GM23338 (cell line): ENCODE measurements at regions not wholly inside any gene's neighbourhood (a gene's known extent, or its start where the extent isn't known, plus 50 kb on each side); places are given as distances from the start of the nearest gene placed in this dataset.

Source experiments
- ATAC-seq: fragments of 200-7000 bp; cut with Tn5 transposase; 3 replicates; pipeline ENCODE4 v1.9.1; 2020
- DNase-seq: peaks from one replicate; pipeline ENCODE4 v3.0.0-alpha.2; 2015; ENCODE audit warnings: low spot score
- H2AFZ ChIP-seq: fragments of 200-600 bp; sonication (generic); 2 replicates; pipeline ENCODE4 v1.8.0; 2016; ENCODE audit warnings: antibody characterized with exemption, mild to moderate bottlenecking, moderate library complexity
- H3F3A ChIP-seq: fragments of 200-600 bp; sonication (generic); replicated peaks from 2 replicates; pipeline ENCODE4 v1.8.0; 2017; ENCODE audit warnings: antibody characterized with exemption, mixed run types, low read depth
- H3K27ac ChIP-seq: fragments of 200-600 bp; sonication (generic); 2 replicates; pipeline ENCODE4 v1.6.1; 2016; ENCODE audit warnings: low read depth
- H3K27me3 ChIP-seq: fragments of 200-600 bp; sonication (generic); 2 replicates; pipeline ENCODE4 v1.8.0; 2016; ENCODE audit warnings: mild to moderate bottlenecking, mixed run types, moderate library complexity; ENCODE audit not compliant: insufficient read depth
- H3K36me3 ChIP-seq: fragments of 200-600 bp; sonication (generic); 2 replicates; pipeline ENCODE4 v1.8.0; 2016; ENCODE audit warnings: mild to moderate bottlenecking; ENCODE audit not compliant: insufficient read depth
- H3K4me1 ChIP-seq: fragments of 200-600 bp; sonication (generic); 2 replicates; pipeline ENCODE4 v1.8.0; 2016; ENCODE audit warnings: mild to moderate bottlenecking, moderate library complexity; ENCODE audit not compliant: insufficient read depth
- H3K4me2 ChIP-seq: fragments of 200-600 bp; sonication (generic); 2 replicates; pipeline ENCODE4 v1.7.1; 2017; ENCODE audit warnings: mixed run types
- H3K4me3 ChIP-seq: fragments of 200-600 bp; sonication (generic); 2 replicates; pipeline ENCODE4 v1.6.1; 2016; ENCODE audit warnings: mixed run types
- H3K79me2 ChIP-seq: fragments of 200-600 bp; sonication (generic); replicated peaks from 2 replicates; pipeline ENCODE4 v1.8.0; 2017; ENCODE audit warnings: mild to moderate bottlenecking; ENCODE audit not compliant: insufficient read depth
- H3K9me2 ChIP-seq: fragments of 200-600 bp; sonication (generic); 2 replicates; pipeline ENCODE4 v1.8.0; 2017; ENCODE audit not compliant: insufficient read depth
- H4K20me1 ChIP-seq: fragments of 200-600 bp; sonication (generic); replicated peaks from 2 replicates; pipeline ENCODE4 v1.8.0; 2017; ENCODE audit warnings: mild to moderate bottlenecking; ENCODE audit not compliant: insufficient read depth
- H3K27ac Mint-ChIP-seq: 2 replicates; pipeline ENCODE4 v1.8.0; 2020; ENCODE audit warnings: inconsistent platforms, mild to moderate bottlenecking, moderate library complexity, mixed read lengths
- H3K27me3 Mint-ChIP-seq: 3 replicates; pipeline ENCODE4 v1.8.0; 2022; ENCODE audit warnings: low read depth, mild to moderate bottlenecking, moderate library complexity, mixed read lengths, inconsistent platforms; ENCODE audit not compliant: insufficient read depth, poor library complexity
- H3K36me3 Mint-ChIP-seq: 3 replicates; pipeline ENCODE4 v1.8.0; 2021; ENCODE audit warnings: low read depth, mild to moderate bottlenecking, inconsistent platforms, moderate library complexity, mixed read lengths
- H3K4me1 Mint-ChIP-seq: 3 replicates; pipeline ENCODE4 v1.8.0; 2020; ENCODE audit warnings: mild to moderate bottlenecking, inconsistent platforms, mixed read lengths
- H3K4me3 Mint-ChIP-seq: 3 replicates; pipeline ENCODE4 v1.8.0; 2021; ENCODE audit warnings: moderate library complexity, mild to moderate bottlenecking, inconsistent platforms, mixed read lengths
- H3K9me3 Mint-ChIP-seq: 3 replicates; pipeline ENCODE4 v1.8.0; 2020; ENCODE audit warnings: moderate library complexity, mild to moderate bottlenecking, inconsistent platforms, mixed read lengths
- CREB1 ChIP-seq: fragments of 250-450 bp; sonication (Bioruptor Pico); IDR thresholded peaks from 2 replicates; pipeline ENCODE4 v1.5.0; 2020; ENCODE audit warnings: low read depth, mild to moderate bottlenecking, moderate library complexity
- ETS1 ChIP-seq: IDR thresholded peaks from 2 replicates; pipeline ENCODE4 v1.6.1; 2016; ENCODE audit warnings: antibody characterized with exemption
- EZH2 ChIP-seq: fragments of 200-600 bp; sonication (generic); IDR thresholded peaks from one replicate; pipeline ENCODE4 v1.8.0; 2017; ENCODE audit warnings: antibody characterized with exemption, mild to moderate bottlenecking, low read depth; ENCODE audit not compliant: unreplicated experiment
- EZH2phosphoT487 ChIP-seq: fragments of 200-600 bp; sonication (generic); IDR thresholded peaks from one replicate; pipeline ENCODE4 v1.8.1; 2018; ENCODE audit warnings: antibody characterized with exemption; ENCODE audit not compliant: unreplicated experiment
- JUNB ChIP-seq: IDR thresholded peaks from one replicate; pipeline ENCODE4 v1.6.1; 2016; ENCODE audit warnings: antibody characterized with exemption; ENCODE audit not compliant: unreplicated experiment
- NANOG ChIP-seq: IDR thresholded peaks from 2 replicates; pipeline ENCODE4 v1.6.1; 2016; ENCODE audit warnings: antibody characterized with exemption, borderline replicate concordance
- POLR2AphosphoS5 ChIP-seq: IDR thresholded peaks from 2 replicates; pipeline ENCODE4 v1.6.1; 2016; ENCODE audit warnings: antibody characterized with exemption, low read depth
- REST ChIP-seq: IDR thresholded peaks from one replicate; pipeline ENCODE4 v1.6.1; 2018; ENCODE audit warnings: antibody characterized with exemption; ENCODE audit not compliant: unreplicated experiment
- STAT1 ChIP-seq: IDR thresholded peaks from one replicate; pipeline ENCODE4 v1.6.1; 2016; ENCODE audit warnings: antibody characterized with exemption; ENCODE audit not compliant: unreplicated experiment
- ZNF114 ChIP-seq: fragments of 250-450 bp; sonication (Bioruptor Pico); IDR thresholded peaks from 2 replicates; pipeline ENCODE4 v1.5.0; 2020; ENCODE audit warnings: mild to moderate bottlenecking, moderate library complexity
- ZNF331 ChIP-seq: fragments of 250-450 bp; sonication (Bioruptor Pico); IDR thresholded peaks from 2 replicates; pipeline ENCODE4 v1.5.0; 2020; ENCODE audit warnings: low read depth, mild to moderate bottlenecking, moderate library complexity
- ZNF462 ChIP-seq: fragments of 250-450 bp; sonication (Bioruptor Pico); IDR thresholded peaks from 2 replicates; pipeline ENCODE4 v1.5.0; 2020; ENCODE audit warnings: mild to moderate bottlenecking, moderate library complexity

GRCh38 chr1:198903621-198904020, 264.8 kb downstream of the PTPRC start (continued):
- TF ChIP-seq REST = no peak

GRCh38 chr1:198904321-198904720, 265.5 kb downstream of the PTPRC start:
- Histone ChIP-seq H3K27ac (no peak overlapping the region), H2AFZ (no peak overlapping the region), H3K4me2 (no peak overlapping the region), H3K36me3 (no peaks in the 10 kb centered on the region), H4K20me1 (no peaks in the 10 kb centered on the region), H3K27me3 (no peaks in the 10 kb centered on the region), H3K4me3 (no peak overlapping the region), H3K79me2 (no peaks in the 10 kb centered on the region), H3K9me2 (no peaks in the 10 kb centered on the region), H3F3A (no peaks in the 10 kb centered on the region), H3K4me1 (peaks cover 17% of the 10 kb centered on the region)
- no peak overlapping the region for H3K27ac Mint-ChIP-seq
- peaks cover 14% of the 10 kb centered on the region for H3K4me1 Mint-ChIP-seq
- H3K4me3 Mint-ChIP-seq = no peak overlapping the region
- ATAC-seq (no peak), DNase-seq (no peak)
- H3K27me3 Mint-ChIP-seq = no peaks in the 10 kb centered on the region
- H3K36me3 Mint-ChIP-seq = no peaks in the 10 kb centered on the region
- H3K9me3 Mint-ChIP-seq = no peaks in the 10 kb centered on the region
- TF ChIP-seq ETS1 (no peak), ZNF114 (no peak), POLR2AphosphoS5 (no peak), ZNF462 (CRISPR knock-in tag) (no peak), REST (no peak), EZH2 (no peak), JUNB (no peak), EZH2phosphoT487 (no peak), NANOG (no peak), STAT1 (no peak), ZNF331 (CRISPR knock-in tag) (no peak), CREB1 (CRISPR knock-in tag) (no peak)
